HUES64 (cell line): ENCODE measurements at regions not wholly inside any gene's neighbourhood (a gene's known extent, or its start where the extent isn't known, plus 50 kb on each side); places are given as distances from the start of the nearest gene placed in this dataset.

ENCODE experiments used
- H3K27ac ChIP-seq: 2 replicates; pipeline ENCODE4 v1.7.0; 2013; ENCODE audit warnings: low read depth, low read length, inconsistent platforms
- H3K27me3 ChIP-seq: 2 replicates; pipeline ENCODE4 v1.6.1; 2013; ENCODE audit warnings: mild to moderate bottlenecking, low read length; ENCODE audit not compliant: insufficient read depth
- H3K36me3 ChIP-seq: 2 replicates; pipeline ENCODE4 v1.6.1; 2013; ENCODE audit warnings: mild to moderate bottlenecking, low read length; ENCODE audit not compliant: insufficient read depth
- H3K4me1 ChIP-seq: 2 replicates; pipeline ENCODE4 v1.6.1; 2013; ENCODE audit warnings: mild to moderate bottlenecking, low read length, moderate library complexity; ENCODE audit not compliant: insufficient read depth
- H3K4me3 ChIP-seq: 2 replicates; pipeline ENCODE4 v1.5.1; 2013; ENCODE audit warnings: mild to moderate bottlenecking, low read length, moderate library complexity
- H3K9ac ChIP-seq: 2 replicates; pipeline ENCODE4 v1.6.1; 2013; ENCODE audit warnings: mild to moderate bottlenecking, low read depth, low read length
- H3K9me3 ChIP-seq: 2 replicates; pipeline ENCODE4 v1.6.1; 2013; ENCODE audit warnings: low read depth, low read length; ENCODE audit not compliant: insufficient read depth
- WGBS: fragments of 150-250, 120-280 bp; methylation state at CpG from one replicate; pipeline ENCODE4 v1.1.7; 2013; ENCODE audit warnings: missing lambda C conversion rate; 5-methylcytosine and 5-hydroxymethylcytosine counted together

- no peak overlapping the region for H3K4me3 ChIP-seq
- no peaks in the 10 kb centered on the region for H3K9me3 ChIP-seq
- no peaks in the 10 kb centered on the region for H3K36me3 ChIP-seq
- H3K4me1 ChIP-seq: no peaks in the 10 kb centered on the region
- H3K27ac ChIP-seq: no peak overlapping the region
- H3K27me3 ChIP-seq: no peaks in the 10 kb centered on the region
- no peak overlapping the region for H3K9ac ChIP-seq
Observed at GRCh38 chr5:12757035-12757434, 852.8 kb upstream of the CTNND2 start.

- H3K4me3 ChIP-seq: no peak overlapping the region
- H3K36me3 ChIP-seq: no peaks in the 10 kb centered on the region
- no peaks in the 10 kb centered on the region for H3K27me3 ChIP-seq
- H3K27ac ChIP-seq: no peak overlapping the region
- no peaks in the 10 kb centered on the region for H3K9me3 ChIP-seq
- WGBS: 100% methylated on average over 1 of the region's 1 CpG
- H3K9ac ChIP-seq: no peak overlapping the region
- no peaks in the 10 kb centered on the region for H3K4me1 ChIP-seq
Observed at GRCh38 chr5:12745537-12745936, 841.3 kb upstream of the CTNND2 start.

GRCh38 chr5:12743582-12743981 lies 839.3 kb upstream of the CTNND2 start:
- Histone ChIP-seq H3K9ac (no peak overlapping the region), H3K36me3 (no peaks in the 10 kb centered on the region), H3K27ac (no peak overlapping the region), H3K9me3 (no peaks in the 10 kb centered on the region), H3K4me3 (no peak overlapping the region), H3K4me1 (no peaks in the 10 kb centered on the region), H3K27me3 (no peaks in the 10 kb centered on the region)
- WGBS: 95% methylated on average over 8 of the region's 9 CpGs

- Histone ChIP-seq H3K9ac (no peak overlapping the region), H3K27me3 (no peaks in the 10 kb centered on the region), H3K36me3 (no peaks in the 10 kb centered on the region), H3K4me3 (no peak overlapping the region), H3K27ac (no peak overlapping the region), H3K9me3 (peaks cover 16% of the 10 kb centered on the region; the same call in 1 of the 2 replicates), H3K4me1 (no peaks in the 10 kb centered on the region)
- 96% methylated on average over 1 of the region's 1 CpG for WGBS
Observed at GRCh38 chr5:12730354-12730753, 826.1 kb upstream of the CTNND2 start.

GRCh38 chr5:12716664-12717063 lies 812.4 kb upstream of the CTNND2 start:
- H3K4me1 ChIP-seq: no peaks in the 10 kb centered on the region
- peaks cover 15% of the 10 kb centered on the region for H3K9me3 ChIP-seq
- WGBS: 88% methylated on average over 5 of the region's 5 CpGs
- no peak overlapping the region for H3K4me3 ChIP-seq
- H3K36me3 ChIP-seq: no peaks in the 10 kb centered on the region
- no peaks in the 10 kb centered on the region for H3K27me3 ChIP-seq
- H3K9ac ChIP-seq: no peak overlapping the region
- H3K27ac ChIP-seq: no peak overlapping the region

GRCh38 chr5:12707560-12707959 lies 803.3 kb upstream of the CTNND2 start:
- H3K27me3 ChIP-seq: no peaks in the 10 kb centered on the region
- no peak overlapping the region for H3K9ac ChIP-seq
- no peaks in the 10 kb centered on the region; the same call in 1 of the 2 replicates for H3K4me1 ChIP-seq
- no peak overlapping the region for H3K4me3 ChIP-seq
- no peak overlapping the region for H3K27ac ChIP-seq
- no peaks in the 10 kb centered on the region for H3K36me3 ChIP-seq
- no peaks in the 10 kb centered on the region for H3K9me3 ChIP-seq

GRCh38 chr5:12704955-12705354 lies 800.7 kb upstream of the CTNND2 start:
- Histone ChIP-seq H3K27ac (no peak overlapping the region), H3K4me1 (no peaks in the 10 kb centered on the region; the same call in 1 of the 2 replicates), H3K36me3 (no peaks in the 10 kb centered on the region), H3K9me3 (no peaks in the 10 kb centered on the region), H3K9ac (no peak overlapping the region), H3K4me3 (no peak overlapping the region), H3K27me3 (no peaks in the 10 kb centered on the region)
- WGBS: 94% methylated on average over 2 of the region's 2 CpGs

- no peak overlapping the region for H3K4me3 ChIP-seq
- H3K27me3 ChIP-seq: no peaks in the 10 kb centered on the region
- H3K9me3 ChIP-seq: no peaks in the 10 kb centered on the region
- H3K4me1 ChIP-seq: no peaks in the 10 kb centered on the region; the same call in 1 of the 2 replicates
- 95% methylated on average over 1 of the region's 1 CpG for WGBS
- no peak overlapping the region for H3K27ac ChIP-seq
- no peaks in the 10 kb centered on the region for H3K36me3 ChIP-seq
- H3K9ac ChIP-seq: no peak overlapping the region
Observed at GRCh38 chr5:12703254-12703653, 799.0 kb upstream of the CTNND2 start.

GRCh38 chr5:12695651-12696050 lies 791.4 kb upstream of the CTNND2 start:
- WGBS: 100% methylated on average over 1 of the region's 1 CpG
- H3K4me3 ChIP-seq: no peak overlapping the region

GRCh38 chr5:12691330-12691729 lies 787.1 kb upstream of the CTNND2 start:
- Histone ChIP-seq H3K36me3 (no peaks in the 10 kb centered on the region), H3K27me3 (no peaks in the 10 kb centered on the region), H3K9me3 (no peaks in the 10 kb centered on the region), H3K9ac (no peak overlapping the region), H3K4me3 (no peak overlapping the region), H3K4me1 (peaks cover 11% of the 10 kb centered on the region; the same call in 1 of the 2 replicates), H3K27ac (no peak overlapping the region)
- WGBS: 81% methylated on average over 8 of the region's 9 CpGs

More at GRCh38 chr5:12695651-12696050, 791.4 kb upstream of the CTNND2 start:
- Histone ChIP-seq H3K36me3 (no peaks in the 10 kb centered on the region), H3K9ac (no peak overlapping the region), H3K27ac (no peak overlapping the region), H3K9me3 (no peaks in the 10 kb centered on the region), H3K4me1 (0 out of 2 replicates have a peak, but pooled peaks cover 6% of the 10 kb centered on the region), H3K27me3 (no peaks in the 10 kb centered on the region)

- Histone ChIP-seq H3K9me3 (no peaks in the 10 kb centered on the region), H3K4me3 (no peak overlapping the region)
Observed at GRCh38 chr5:12690361-12690760, 786.1 kb upstream of the CTNND2 start.

GRCh38 chr5:12683249-12683648 lies 779.0 kb upstream of the CTNND2 start:
- no peak overlapping the region for H3K4me3 ChIP-seq
- no peaks in the 10 kb centered on the region for H3K27me3 ChIP-seq

More at GRCh38 chr5:12690361-12690760, 786.1 kb upstream of the CTNND2 start:
- H3K4me1 ChIP-seq: peaks cover 11% of the 10 kb centered on the region; the same call in 1 of the 2 replicates
- 93% methylated on average over 2 of the region's 2 CpGs for WGBS
- H3K9ac ChIP-seq: no peak overlapping the region
- H3K36me3 ChIP-seq: no peaks in the 10 kb centered on the region
- no peak overlapping the region for H3K27ac ChIP-seq
- H3K27me3 ChIP-seq: no peaks in the 10 kb centered on the region

More at GRCh38 chr5:12683249-12683648, 779.0 kb upstream of the CTNND2 start:
- Histone ChIP-seq H3K9me3 (no peaks in the 10 kb centered on the region), H3K9ac (no peak overlapping the region), H3K36me3 (no peaks in the 10 kb centered on the region), H3K4me1 (no peaks in the 10 kb centered on the region), H3K27ac (no peak overlapping the region)
- 92% methylated on average over 3 of the region's 3 CpGs for WGBS
